HL-60 (cell line): ENCODE measurements at regions not wholly inside any gene's neighbourhood (a gene's known extent, or its start where the extent isn't known, plus 50 kb on each side); places are given as distances from the start of the nearest gene placed in this dataset.
A peak's percentile ranks its signal among the peaks of the same experiment; 100 is the strongest.

Source experiments
- DNase-seq, 2 experiments: peaks; one replicate each; pipeline ENCODE4 v3.0.0-alpha.2; 2010 to 2020; ENCODE audit warnings: low read depth in 1 of 2, low spot score in 1 of 2
- H3K27ac ChIP-seq: fragments of 250-450 bp; sonication (Bioruptor Pico); replicated peaks from 2 replicates; pipeline ENCODE4 v1.5.1; 2020; ENCODE audit warnings: mild to moderate bottlenecking, moderate library complexity
- H3K27me3 ChIP-seq: fragments of 250-450 bp; sonication (Bioruptor Pico); 2 replicates; pipeline ENCODE4 v1.5.1; 2021; ENCODE audit warnings: mild to moderate bottlenecking, moderate library complexity; ENCODE audit not compliant: insufficient read depth, poor library complexity, severe bottlenecking
- H3K4me3 ChIP-seq: replicated peaks from 2 replicates; pipeline ENCODE4 v1.5.1; 2011; ENCODE audit warnings: mild to moderate bottlenecking, control low read depth, low read length; ENCODE audit not compliant: insufficient read depth
- CTCF ChIP-seq: IDR thresholded peaks from one replicate; pipeline ENCODE4 v1.5.1; 2011; ENCODE audit warnings: low read length, control low read depth, inconsistent platforms; ENCODE audit not compliant: insufficient read depth
- GABPA ChIP-seq: IDR thresholded peaks from 2 replicates; pipeline ENCODE4 v1.6.1; 2012; ENCODE audit warnings: low read depth
- POLR2AphosphoS5 ChIP-seq: IDR thresholded peaks from 2 replicates; pipeline ENCODE4 v1.6.1; 2012; ENCODE audit warnings: low read depth
- REST ChIP-seq: IDR thresholded peaks from 2 replicates; pipeline ENCODE4 v1.6.1; 2012; ENCODE audit warnings: low read depth; ENCODE audit not compliant: insufficient replicate concordance
- SPI1 ChIP-seq: IDR thresholded peaks from 2 replicates; pipeline ENCODE4 v1.6.1; 2012; ENCODE audit warnings: low read depth, mild to moderate bottlenecking, borderline replicate concordance

- Histone ChIP-seq H3K4me3 (no peak overlapping the region), H3K27ac (peak overlapping the region; percentile 36; the same call in 1 of the 2 replicates), H3K27me3 (no peaks in the 10 kb centered on the region)
- DNase-seq = no peak
- TF ChIP-seq CTCF (no peak), POLR2AphosphoS5 (no peak), GABPA (no peak), REST (no peak), SPI1 (no peak)
Measured at GRCh38 chr5:173771725-173772383, 116.3 kb upstream of the CPEB4 start.

GRCh38 chr5:173772384-173773059, 115.6 kb upstream of the CPEB4 start:
- H3K27me3 ChIP-seq = no peaks in the 10 kb centered on the region
- DNase-seq = peak in 1 of 2 experiments; percentile 51
- no peak overlapping the region for H3K4me3 ChIP-seq
- H3K27ac ChIP-seq = peak overlapping the region; percentile 36; the same call in 1 of the 2 replicates
- TF ChIP-seq GABPA (no peak), CTCF (no peak), POLR2AphosphoS5 (no peak), REST (no peak), SPI1 (no peak)

- TF ChIP-seq POLR2AphosphoS5 = no peak
- no peak for TF ChIP-seq CTCF
- peak; percentile 30 for TF ChIP-seq REST
- TF ChIP-seq GABPA = no peak
- no peak for TF ChIP-seq SPI1
Measured at GRCh38 chr5:173774271-173774761, 113.8 kb upstream of the CPEB4 start.

More at GRCh38 chr5:173774271-173774761, 113.8 kb upstream of the CPEB4 start:
- H3K4me3 ChIP-seq = no peak overlapping the region
- DNase-seq = no peak
- no peaks in the 10 kb centered on the region for H3K27me3 ChIP-seq
- H3K27ac ChIP-seq = peak overlapping the region; percentile 88
